Karpas-422 (cell line): ENCODE measurements at regions not wholly inside any gene's neighbourhood (a gene's known extent, or its start where the extent isn't known, plus 50 kb on each side); places are given as distances from the start of the nearest gene placed in this dataset.
A peak's percentile ranks its signal among the peaks of the same experiment; 100 is the strongest.

Experiments used
- DNase-seq: peaks from one replicate; pipeline ENCODE4 v3.0.0-alpha.2; 2015
- H2AFZ ChIP-seq: fragments of 200-600 bp; sonication (generic); 2 replicates; pipeline ENCODE4 v1.6.1; 2014; ENCODE audit warnings: antibody characterized with exemption, low read length, mixed read lengths
- H3K27ac ChIP-seq: fragments of 200-600 bp; sonication (generic); 2 replicates; pipeline ENCODE4 v1.5.1; 2014; ENCODE audit warnings: mild to moderate bottlenecking, low read length, moderate library complexity
- H3K27me3 ChIP-seq: fragments of 200-600 bp; sonication (generic); 2 replicates; pipeline ENCODE4 v1.6.1; 2014; ENCODE audit warnings: low read length, mixed read lengths
- H3K36me3 ChIP-seq: fragments of 200-600 bp; sonication (generic); 2 replicates; pipeline ENCODE4 v1.6.1; 2014; ENCODE audit warnings: low read length, mixed read lengths; ENCODE audit not compliant: insufficient read depth
- H3K4me1 ChIP-seq: fragments of 200-600 bp; sonication (generic); 2 replicates; pipeline ENCODE4 v1.6.1; 2014; ENCODE audit warnings: mild to moderate bottlenecking, low read length, mixed read lengths
- H3K4me2 ChIP-seq: fragments of 200-600 bp; sonication (generic); 2 replicates; pipeline ENCODE4 v1.6.1; 2014; ENCODE audit warnings: low read length, low read depth, mild to moderate bottlenecking; ENCODE audit not compliant: poor library complexity, severe bottlenecking
- H3K4me3 ChIP-seq: fragments of 200-600 bp; sonication (generic); 2 replicates; pipeline ENCODE4 v1.5.1; 2014; ENCODE audit warnings: mild to moderate bottlenecking, antibody characterized with exemption, low read length, mixed read lengths
- H3K79me2 ChIP-seq: fragments of 200-600 bp; sonication (generic); 2 replicates; pipeline ENCODE4 v1.6.1; 2014; ENCODE audit warnings: mild to moderate bottlenecking, low read length, mixed read lengths
- H3K9ac ChIP-seq: fragments of 200-600 bp; sonication (generic); 2 replicates; pipeline ENCODE4 v1.6.0; 2014; ENCODE audit warnings: low read length
- H3K9me2 ChIP-seq: fragments of 200-600 bp; sonication (generic), shearing (Covaris generic); replicated peaks from 2 replicates; pipeline ENCODE4 v1.6.0; 2014; ENCODE audit warnings: mild to moderate bottlenecking, low read length, moderate library complexity; ENCODE audit not compliant: insufficient read depth
- H3K9me3 ChIP-seq: fragments of 300-700, 200-600 bp; sonication (generic); 2 replicates; pipeline ENCODE4 v1.6.1; 2014; ENCODE audit warnings: low read length, mixed read lengths
- H4K20me1 ChIP-seq: fragments of 200-600 bp; sonication (generic); 2 replicates; pipeline ENCODE4 v1.6.1; 2014; ENCODE audit warnings: mild to moderate bottlenecking, antibody characterized with exemption, low read length, low read depth; ENCODE audit not compliant: insufficient read depth

- H4K20me1 ChIP-seq, result no peaks in the 10 kb centered on the region
Observed at GRCh38 chr4:57448452-57448851, 338.3 kb upstream of the IGFBP7 start.

GRCh38 chr4:57446266-57446665 lies 336.1 kb upstream of the IGFBP7 start:
- no peak overlapping the region for H3K27ac ChIP-seq
- no peaks in the 10 kb centered on the region for H3K27me3 ChIP-seq
- no peak overlapping the region for H3K4me3 ChIP-seq
- no peaks in the 10 kb centered on the region for H3K9me2 ChIP-seq
- H3K9ac ChIP-seq, result no peak overlapping the region
- no peak for DNase-seq
- H3K9me3 ChIP-seq, result peaks cover 3% of the 10 kb centered on the region; the same call in 1 of the 2 replicates
- no peaks in the 10 kb centered on the region for H4K20me1 ChIP-seq
- H3K79me2 ChIP-seq, result no peaks in the 10 kb centered on the region
- H3K36me3 ChIP-seq, result no peaks in the 10 kb centered on the region
- H3K4me1 ChIP-seq, result no peaks in the 10 kb centered on the region
- no peak overlapping the region for H3K4me2 ChIP-seq
- no peak overlapping the region for H2AFZ ChIP-seq

More at GRCh38 chr4:57448452-57448851, 338.3 kb upstream of the IGFBP7 start:
- no peak overlapping the region for H3K9ac ChIP-seq
- H3K9me3 ChIP-seq, result peaks cover 10% of the 10 kb centered on the region
- H3K27ac ChIP-seq, result no peak overlapping the region
- H3K4me1 ChIP-seq, result no peaks in the 10 kb centered on the region
- H3K36me3 ChIP-seq, result no peaks in the 10 kb centered on the region
- no peak overlapping the region for H3K4me3 ChIP-seq
- DNase-seq, result no peak
- H2AFZ ChIP-seq, result no peak overlapping the region
- H3K4me2 ChIP-seq, result no peak overlapping the region
- no peaks in the 10 kb centered on the region for H3K79me2 ChIP-seq
- no peaks in the 10 kb centered on the region for H3K9me2 ChIP-seq
- no peaks in the 10 kb centered on the region for H3K27me3 ChIP-seq

DNA sequence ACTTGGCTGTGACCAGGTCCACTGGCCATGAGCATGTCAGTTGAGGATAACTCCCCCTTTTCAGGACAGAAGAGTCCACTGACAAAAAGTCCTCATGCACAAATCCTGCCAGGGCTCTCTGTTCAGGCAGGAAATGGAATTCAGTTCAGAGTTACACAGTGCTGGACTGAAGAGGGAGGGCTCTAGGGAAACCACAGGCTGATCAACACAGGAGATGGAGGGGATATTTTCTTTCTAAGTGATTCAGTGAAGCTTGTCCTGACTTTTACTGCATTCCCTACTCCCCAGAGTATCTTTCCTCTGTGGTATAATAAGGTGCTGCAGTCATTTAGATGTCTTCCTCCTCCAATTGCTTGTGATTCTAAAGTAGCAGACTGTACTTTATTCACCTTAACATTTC lies 335.5 kb upstream of the IGFBP7 start:
- no peaks in the 10 kb centered on the region for H4K20me1 ChIP-seq
- H3K4me2 ChIP-seq, result no peak overlapping the region
- H3K36me3 ChIP-seq, result no peaks in the 10 kb centered on the region
- peaks cover 3% of the 10 kb centered on the region; the same call in 1 of the 2 replicates for H3K9me3 ChIP-seq
- no peak overlapping the region for H3K4me3 ChIP-seq
- no peaks in the 10 kb centered on the region for H3K9me2 ChIP-seq
- no peak overlapping the region for H3K27ac ChIP-seq
- no peak overlapping the region for H2AFZ ChIP-seq
- no peaks in the 10 kb centered on the region for H3K27me3 ChIP-seq
- no peak for DNase-seq
- no peaks in the 10 kb centered on the region for H3K4me1 ChIP-seq
- H3K9ac ChIP-seq, result no peak overlapping the region
- H3K79me2 ChIP-seq, result no peaks in the 10 kb centered on the region

DNA sequence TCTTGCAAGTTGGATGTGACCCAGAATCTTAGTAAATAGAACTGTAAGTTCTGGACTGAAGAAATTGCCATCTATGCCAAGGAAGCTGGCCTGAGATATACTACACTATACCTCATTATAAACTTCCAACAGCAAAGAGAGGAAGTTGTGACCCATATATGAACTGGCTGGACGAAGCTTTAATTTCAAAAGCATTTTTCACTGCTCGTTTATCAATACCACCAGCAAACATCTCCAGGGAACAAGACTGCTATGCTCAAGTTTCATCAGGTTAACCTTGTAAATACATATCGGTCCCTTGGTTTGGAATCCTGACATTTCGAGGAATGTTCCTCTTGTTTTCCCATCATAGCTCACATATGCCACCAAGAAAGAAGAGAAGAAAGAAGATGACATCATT lies 334.5 kb upstream of the IGFBP7 start:
- Histone ChIP-seq H3K9ac (no peak overlapping the region), H3K9me2 (no peaks in the 10 kb centered on the region), H3K27me3 (no peaks in the 10 kb centered on the region), H3K4me3 (no peak overlapping the region), H3K4me1 (no peaks in the 10 kb centered on the region), H3K27ac (no peak overlapping the region), H4K20me1 (no peaks in the 10 kb centered on the region), H3K79me2 (no peaks in the 10 kb centered on the region), H2AFZ (no peak overlapping the region), H3K4me2 (no peak overlapping the region), H3K9me3 (no peaks in the 10 kb centered on the region), H3K36me3 (no peaks in the 10 kb centered on the region)
- DNase-seq, result no peak

GRCh38 chr4:57443787-57444186 lies 333.6 kb upstream of the IGFBP7 start:
- Histone ChIP-seq H4K20me1 (no peaks in the 10 kb centered on the region), H3K9me3 (no peaks in the 10 kb centered on the region), H3K79me2 (no peaks in the 10 kb centered on the region), H3K9ac (no peak overlapping the region), H3K4me2 (no peak overlapping the region), H3K36me3 (no peaks in the 10 kb centered on the region), H3K9me2 (no peaks in the 10 kb centered on the region), H3K4me1 (no peaks in the 10 kb centered on the region), H2AFZ (no peak overlapping the region), H3K27me3 (no peaks in the 10 kb centered on the region), H3K4me3 (no peak overlapping the region), H3K27ac (no peak overlapping the region)
- DNase-seq, result no peak

- H3K27me3 ChIP-seq, result no peaks in the 10 kb centered on the region
- no peak overlapping the region for H3K9ac ChIP-seq
- H4K20me1 ChIP-seq, result no peaks in the 10 kb centered on the region
- no peak overlapping the region for H2AFZ ChIP-seq
- H3K4me3 ChIP-seq, result no peak overlapping the region
- no peak overlapping the region for H3K4me2 ChIP-seq
- H3K4me1 ChIP-seq, result no peaks in the 10 kb centered on the region
- no peaks in the 10 kb centered on the region for H3K36me3 ChIP-seq
- no peaks in the 10 kb centered on the region for H3K9me3 ChIP-seq
- no peaks in the 10 kb centered on the region for H3K79me2 ChIP-seq
- H3K9me2 ChIP-seq, result no peaks in the 10 kb centered on the region
- DNase-seq, result no peak
- no peak overlapping the region for H3K27ac ChIP-seq
Observed at GRCh38 chr4:57443308-57443707, 333.1 kb upstream of the IGFBP7 start.

GRCh38 chr4:57442831-57443291 lies 332.7 kb upstream of the IGFBP7 start:
- peak; percentile 71 for DNase-seq
- H4K20me1 ChIP-seq, result no peaks in the 10 kb centered on the region
- H3K4me3 ChIP-seq, result no peak overlapping the region
- no peaks in the 10 kb centered on the region for H3K27me3 ChIP-seq
- no peaks in the 10 kb centered on the region for H3K9me3 ChIP-seq
- no peak overlapping the region for H2AFZ ChIP-seq
- H3K9ac ChIP-seq, result no peak overlapping the region
- no peaks in the 10 kb centered on the region for H3K36me3 ChIP-seq
- no peak overlapping the region for H3K4me2 ChIP-seq
- H3K9me2 ChIP-seq, result no peaks in the 10 kb centered on the region
- H3K79me2 ChIP-seq, result no peaks in the 10 kb centered on the region
- H3K4me1 ChIP-seq, result no peaks in the 10 kb centered on the region
- H3K27ac ChIP-seq, result no peak overlapping the region

DNA sequence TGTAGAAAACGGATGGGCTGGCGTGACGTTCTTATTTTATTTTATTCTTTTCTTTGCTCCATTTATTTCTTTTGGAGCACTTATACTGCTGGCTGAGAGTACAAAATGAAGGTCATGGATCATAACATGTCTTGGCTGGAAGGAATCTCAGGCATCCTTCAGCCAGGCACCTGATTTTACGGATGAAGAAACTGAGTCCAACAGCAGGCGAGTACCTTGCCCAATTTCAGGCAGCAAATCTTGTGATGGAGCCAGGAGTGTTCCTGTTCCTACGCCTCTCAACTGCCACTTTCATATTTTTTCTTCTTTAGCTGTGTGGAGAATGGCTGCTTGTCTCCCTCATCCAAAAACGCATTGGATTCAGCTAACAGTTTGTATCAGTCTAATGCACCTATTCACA lies 332.1 kb upstream of the IGFBP7 start:
- H3K4me1 ChIP-seq, result no peaks in the 10 kb centered on the region
- H3K4me3 ChIP-seq, result no peak overlapping the region
- no peaks in the 10 kb centered on the region for H3K36me3 ChIP-seq
- H3K27me3 ChIP-seq, result no peaks in the 10 kb centered on the region
- H2AFZ ChIP-seq, result no peak overlapping the region
- H3K9ac ChIP-seq, result no peak overlapping the region
- no peak overlapping the region for H3K4me2 ChIP-seq
- no peak for DNase-seq
- H4K20me1 ChIP-seq, result no peaks in the 10 kb centered on the region
- no peaks in the 10 kb centered on the region for H3K79me2 ChIP-seq
- no peak overlapping the region for H3K27ac ChIP-seq
- H3K9me2 ChIP-seq, result no peaks in the 10 kb centered on the region
- H3K9me3 ChIP-seq, result no peaks in the 10 kb centered on the region

GRCh38 chr4:57437649-57438048 lies 327.5 kb upstream of the IGFBP7 start:
- Histone ChIP-seq H3K4me1 (no peaks in the 10 kb centered on the region), H2AFZ (no peak overlapping the region), H3K9ac (no peak overlapping the region), H3K4me2 (no peak overlapping the region), H3K9me2 (no peaks in the 10 kb centered on the region), H3K79me2 (no peaks in the 10 kb centered on the region), H3K4me3 (no peak overlapping the region), H3K9me3 (no peaks in the 10 kb centered on the region), H3K36me3 (no peaks in the 10 kb centered on the region), H3K27ac (no peak overlapping the region), H4K20me1 (no peaks in the 10 kb centered on the region), H3K27me3 (no peaks in the 10 kb centered on the region)
- DNase-seq, result no peak
